ENCODE measurements at regions not wholly inside any gene's neighbourhood (a gene's known extent, or its start where the extent isn't known, plus 50 kb on each side); places are given as distances from the start of the nearest gene placed in this dataset.

DNA sequence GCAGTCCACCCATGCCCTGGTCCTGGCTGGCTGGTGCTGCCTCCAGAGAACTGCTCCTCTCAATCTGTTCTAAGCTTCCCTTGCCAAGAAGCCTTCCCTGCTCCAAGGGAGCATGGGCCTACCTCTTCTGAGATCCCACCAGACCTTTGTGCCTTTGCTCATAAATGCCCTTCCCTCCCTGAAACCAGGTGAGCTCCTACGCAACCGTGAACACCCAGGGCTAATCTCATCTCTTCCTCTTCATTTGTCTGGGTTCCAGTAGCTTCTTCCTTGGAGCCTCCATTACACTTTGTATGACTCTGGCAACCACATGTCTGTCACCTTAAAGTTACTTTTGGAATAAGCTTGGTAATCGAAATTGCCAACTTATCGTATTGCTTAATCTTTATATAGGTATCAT is 270.6 kb downstream of the PBX3 start:
- H3K27ac ChIP-seq (ENCODE audit: low read length), result no peak overlapping the region

DNA sequence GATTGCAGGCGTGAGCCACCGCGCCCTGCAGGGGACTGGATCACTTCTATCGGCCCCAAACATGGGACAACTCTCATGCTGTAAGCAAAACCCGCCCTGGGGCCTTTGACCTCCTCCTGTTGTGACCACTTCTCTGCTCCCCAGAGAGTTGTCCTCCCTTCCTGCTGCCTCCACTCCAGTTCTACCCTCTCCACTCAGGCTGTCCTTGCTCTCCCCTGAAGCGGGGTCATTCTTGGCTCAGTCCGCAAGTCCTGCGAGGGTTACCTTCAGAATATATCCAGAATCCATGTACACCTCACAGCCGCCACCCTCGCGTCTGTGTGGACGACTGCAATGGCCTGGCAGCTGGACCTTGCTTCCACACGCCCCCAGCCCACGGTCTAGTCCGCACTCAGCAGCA is 273.7 kb downstream of the PBX3 start:
- H3K27ac ChIP-seq (ENCODE audit: low read length), result no peak overlapping the region
- H3K27me3 ChIP-seq (ENCODE audit: control insufficient read depth in 1 of 2, insufficient read depth in 2 of 2, low read length in 2 of 2), result no peaks in the 10 kb centered on the region
- no peak overlapping the region for H3K9ac ChIP-seq (ENCODE audit: low read length in 2 of 2)
- H3K4me1 ChIP-seq (ENCODE audit: control insufficient read depth, insufficient read depth, low read length), result no peaks in the 10 kb centered on the region
- no peak overlapping the region for H3K4me3 ChIP-seq (ENCODE audit: low read length in 2 of 2)
- H3K36me3 ChIP-seq (ENCODE audit: control insufficient read depth in 2 of 2, insufficient read depth in 2 of 2, low read length in 2 of 2), result no peaks in the 10 kb centered on the region
- H3K9me3 ChIP-seq (ENCODE audit: control insufficient read depth in 2 of 2, low read length in 2 of 2), result no peaks in the 10 kb centered on the region

More for the DNA sequence above, 270.6 kb downstream of the PBX3 start:
- Histone ChIP-seq H3K4me3 (ENCODE audit: low read length in 2 of 2) (no peak overlapping the region), H3K4me1 (ENCODE audit: control insufficient read depth, insufficient read depth, low read length) (no peaks in the 10 kb centered on the region), H3K9me3 (ENCODE audit: control insufficient read depth in 2 of 2, low read length in 2 of 2) (no peaks in the 10 kb centered on the region), H3K27me3 (ENCODE audit: control insufficient read depth in 1 of 2, insufficient read depth in 2 of 2, low read length in 2 of 2) (no peaks in the 10 kb centered on the region), H3K9ac (ENCODE audit: low read length in 2 of 2) (no peak overlapping the region), H3K36me3 (ENCODE audit: control insufficient read depth in 2 of 2, insufficient read depth in 2 of 2, low read length in 2 of 2) (no peaks in the 10 kb centered on the region)

DNA sequence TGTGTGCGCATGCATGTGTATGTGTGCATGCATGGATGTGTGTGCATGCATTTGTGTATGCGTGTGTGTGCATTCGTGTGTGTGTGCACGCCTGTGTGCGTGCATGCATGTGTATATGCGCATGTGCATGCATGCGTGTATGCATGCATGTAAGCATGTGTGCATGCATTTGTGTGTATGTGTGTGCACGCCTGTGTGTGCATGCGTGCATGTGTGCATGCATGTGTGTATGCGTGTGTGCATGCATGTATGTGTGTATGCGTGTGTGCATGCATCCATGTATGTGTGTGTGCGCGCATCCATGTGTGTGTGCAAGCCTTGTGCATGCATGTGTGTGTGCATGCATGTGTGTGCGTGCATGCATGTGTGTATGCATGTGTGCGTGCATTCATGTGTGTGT is 276.8 kb downstream of the PBX3 start:
- no peaks in the 10 kb centered on the region for H3K4me1 ChIP-seq (ENCODE audit: control insufficient read depth, insufficient read depth, low read length)
- no peak overlapping the region for H3K4me3 ChIP-seq (ENCODE audit: low read length in 2 of 2)
- no peak overlapping the region for H3K27ac ChIP-seq (ENCODE audit: low read length)
- peaks cover 0 to 5% of the 10 kb centered on the region in 2 donors for H3K27me3 ChIP-seq (ENCODE audit: control insufficient read depth in 1 of 2, insufficient read depth in 2 of 2, low read length in 2 of 2)
- no peaks in the 10 kb centered on the region for H3K9me3 ChIP-seq (ENCODE audit: control insufficient read depth in 2 of 2, low read length in 2 of 2)
- H3K36me3 ChIP-seq (ENCODE audit: control insufficient read depth in 2 of 2, insufficient read depth in 2 of 2, low read length in 2 of 2), result no peaks in the 10 kb centered on the region
- no peak overlapping the region for H3K9ac ChIP-seq (ENCODE audit: low read length in 2 of 2)

DNA sequence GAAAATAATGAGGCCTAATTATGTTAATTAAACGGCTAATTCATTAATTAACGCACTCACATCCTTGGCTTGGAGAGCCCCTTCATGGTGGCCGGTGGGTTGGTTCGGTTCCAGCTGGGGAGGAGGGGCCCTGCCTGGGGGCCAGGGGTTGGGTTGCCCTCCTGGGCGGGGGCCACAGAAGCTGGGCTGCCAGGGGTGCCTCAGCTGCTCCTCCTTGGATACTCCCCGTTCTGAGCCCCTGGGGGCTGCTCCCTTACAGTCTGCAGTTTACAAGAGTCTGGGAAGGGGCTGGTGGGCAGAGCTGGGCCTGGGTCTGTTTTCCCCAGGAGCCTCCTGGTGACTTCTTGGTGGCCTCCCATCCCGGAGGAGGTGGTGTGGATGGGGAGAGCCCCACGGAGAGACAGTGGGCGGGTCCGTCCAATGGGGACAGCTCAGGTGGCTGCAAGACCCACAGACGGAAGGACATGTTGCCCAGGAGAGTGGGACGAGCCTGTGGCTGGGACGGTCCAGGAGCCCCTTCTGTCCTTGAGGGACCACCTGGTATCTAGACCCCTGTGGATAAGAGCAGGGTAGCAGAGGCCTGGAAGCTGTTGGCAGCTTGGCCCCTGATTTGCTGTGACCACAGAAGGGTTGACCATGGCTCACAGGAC is 277.5 kb downstream of the PBX3 start:
- Histone ChIP-seq H3K4me1 (ENCODE audit: control insufficient read depth, insufficient read depth, low read length) (no peaks in the 10 kb centered on the region), H3K27me3 (ENCODE audit: control insufficient read depth in 1 of 2, insufficient read depth in 2 of 2, low read length in 2 of 2) (peaks cover 0 to 5% of the 10 kb centered on the region in 2 donors), H3K4me3 (ENCODE audit: low read length in 2 of 2) (no peak overlapping the region), H3K27ac (ENCODE audit: low read length) (no peak overlapping the region), H3K9me3 (ENCODE audit: control insufficient read depth in 2 of 2, low read length in 2 of 2) (no peaks in the 10 kb centered on the region), H3K9ac (ENCODE audit: low read length in 2 of 2) (no peak overlapping the region), H3K36me3 (ENCODE audit: control insufficient read depth in 2 of 2, insufficient read depth in 2 of 2, low read length in 2 of 2) (no peaks in the 10 kb centered on the region)

DNA sequence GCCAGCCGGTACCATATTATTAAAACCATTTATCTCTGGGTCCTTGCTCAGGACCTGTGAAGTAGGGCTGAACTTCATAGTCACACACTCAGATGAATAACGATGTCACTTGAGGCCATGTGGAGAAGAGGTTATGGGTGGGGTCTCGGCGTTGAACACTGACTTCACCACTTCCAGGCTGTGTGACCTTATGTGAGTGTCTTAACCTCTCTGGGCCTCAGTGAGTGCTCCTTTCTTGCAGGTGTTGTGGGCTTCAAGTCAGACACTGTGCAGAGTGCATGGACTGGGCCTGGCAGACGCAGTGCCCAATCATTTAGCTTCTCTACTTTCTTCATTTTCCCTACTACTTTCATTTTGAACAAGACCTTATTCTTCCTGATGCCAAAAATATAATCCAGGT is 278.8 kb downstream of the PBX3 start:
- Histone ChIP-seq H3K4me3 (ENCODE audit: low read length in 2 of 2) (no peak overlapping the region), H3K9ac (ENCODE audit: low read length in 2 of 2) (no peak overlapping the region), H3K27ac (ENCODE audit: low read length) (no peak overlapping the region), H3K36me3 (ENCODE audit: control insufficient read depth in 2 of 2, insufficient read depth in 2 of 2, low read length in 2 of 2) (no peaks in the 10 kb centered on the region), H3K9me3 (ENCODE audit: control insufficient read depth in 2 of 2, low read length in 2 of 2) (no peaks in the 10 kb centered on the region), H3K4me1 (ENCODE audit: control insufficient read depth, insufficient read depth, low read length) (no peaks in the 10 kb centered on the region), H3K27me3 (ENCODE audit: control insufficient read depth in 1 of 2, insufficient read depth in 2 of 2, low read length in 2 of 2) (peaks cover 0 to 5% of the 10 kb centered on the region in 2 donors)

DNA sequence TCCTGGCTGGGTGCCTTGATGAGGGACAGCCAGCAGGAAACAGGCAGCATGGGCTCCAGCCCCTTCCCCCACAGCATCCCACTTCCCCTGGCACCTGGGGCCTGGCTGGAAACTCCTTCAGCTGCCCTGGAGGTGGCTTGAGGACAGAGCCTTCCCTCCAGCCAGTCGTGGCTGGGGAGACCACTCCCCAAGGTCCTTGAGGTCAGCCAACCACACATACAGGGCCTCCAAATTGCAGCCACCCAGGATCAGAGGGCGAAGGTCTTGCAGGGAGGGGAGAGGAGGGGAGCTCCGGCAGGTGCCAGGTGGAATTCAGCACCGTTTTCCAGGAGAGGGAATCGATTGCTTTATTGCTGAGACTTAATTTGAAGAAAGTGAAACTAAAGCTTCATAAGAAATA is 280.4 kb downstream of the PBX3 start:
- H3K36me3 ChIP-seq (ENCODE audit: control insufficient read depth in 2 of 2, insufficient read depth in 2 of 2, low read length in 2 of 2), result no peaks in the 10 kb centered on the region
- H3K27me3 ChIP-seq (ENCODE audit: control insufficient read depth in 1 of 2, insufficient read depth in 2 of 2, low read length in 2 of 2), result peaks cover 0 to 5% of the 10 kb centered on the region in 2 donors

DNA sequence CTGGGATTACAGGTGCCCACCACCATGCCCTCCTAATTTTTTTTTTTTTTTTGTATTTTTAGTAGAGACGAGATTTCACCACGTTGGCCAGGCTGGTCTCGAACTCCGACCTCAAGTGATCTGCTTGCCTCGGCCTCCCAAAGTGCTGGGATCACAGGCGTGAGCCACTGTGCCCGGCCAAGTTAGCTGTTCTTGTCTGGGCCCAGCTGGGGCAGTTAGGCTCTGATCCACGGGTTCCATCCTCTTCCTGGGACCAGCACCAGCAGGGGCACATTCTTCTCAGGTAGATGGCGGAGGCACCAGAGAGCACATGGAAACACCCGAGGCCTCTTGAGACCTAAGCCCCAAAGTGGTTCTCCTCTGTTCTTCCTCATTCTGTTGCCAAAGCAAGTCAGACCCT is 281.6 kb downstream of the PBX3 start:
- no peaks in the 10 kb centered on the region for H3K9me3 ChIP-seq (ENCODE audit: control insufficient read depth in 2 of 2, low read length in 2 of 2)

More for the DNA sequence above, 280.4 kb downstream of the PBX3 start:
- H3K4me1 ChIP-seq (ENCODE audit: control insufficient read depth, insufficient read depth, low read length), result no peaks in the 10 kb centered on the region
- no peak overlapping the region for H3K4me3 ChIP-seq (ENCODE audit: low read length in 2 of 2)
- H3K9ac ChIP-seq (ENCODE audit: low read length in 2 of 2), result no peak overlapping the region
- no peak overlapping the region for H3K27ac ChIP-seq (ENCODE audit: low read length)
- H3K9me3 ChIP-seq (ENCODE audit: control insufficient read depth in 2 of 2, low read length in 2 of 2), result no peaks in the 10 kb centered on the region

DNA sequence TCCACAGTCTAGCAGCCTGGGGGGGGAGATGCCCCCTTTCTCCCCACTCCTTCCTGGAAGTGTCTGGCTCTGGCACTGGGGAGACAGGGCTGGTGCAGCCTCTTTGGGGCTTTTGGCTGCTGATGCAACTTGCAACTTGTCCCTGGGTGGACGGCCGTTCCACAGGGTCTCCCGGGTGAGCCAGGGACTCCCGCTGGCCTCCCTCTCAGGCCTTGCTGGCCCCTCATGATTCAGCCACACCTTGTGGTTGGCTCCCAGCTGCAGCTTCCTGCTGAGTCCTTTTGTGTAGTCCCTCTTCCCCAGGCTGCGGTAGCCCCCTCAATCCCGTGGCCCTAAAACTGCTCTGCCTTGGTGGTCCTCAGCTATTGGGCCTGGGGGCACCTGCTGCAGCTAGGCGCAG is 283.5 kb downstream of the PBX3 start:
- Histone ChIP-seq H3K36me3 (ENCODE audit: control insufficient read depth in 2 of 2, insufficient read depth in 2 of 2, low read length in 2 of 2) (no peaks in the 10 kb centered on the region), H3K9me3 (ENCODE audit: control insufficient read depth in 2 of 2, low read length in 2 of 2) (no peaks in the 10 kb centered on the region), H3K9ac (ENCODE audit: low read length in 2 of 2) (no peak overlapping the region), H3K27ac (ENCODE audit: low read length) (no peak overlapping the region), H3K4me3 (ENCODE audit: low read length in 2 of 2) (no peak overlapping the region), H3K27me3 (ENCODE audit: control insufficient read depth in 1 of 2, insufficient read depth in 2 of 2, low read length in 2 of 2) (peaks cover 0 to 7% of the 10 kb centered on the region in 2 donors), H3K4me1 (ENCODE audit: control insufficient read depth, insufficient read depth, low read length) (no peaks in the 10 kb centered on the region)

More for the DNA sequence above, 281.6 kb downstream of the PBX3 start:
- Histone ChIP-seq H3K4me3 (ENCODE audit: low read length in 2 of 2) (no peak overlapping the region), H3K9ac (ENCODE audit: low read length in 2 of 2) (no peak overlapping the region), H3K36me3 (ENCODE audit: control insufficient read depth in 2 of 2, insufficient read depth in 2 of 2, low read length in 2 of 2) (no peaks in the 10 kb centered on the region), H3K27ac (ENCODE audit: low read length) (no peak overlapping the region), H3K27me3 (ENCODE audit: control insufficient read depth in 1 of 2, insufficient read depth in 2 of 2, low read length in 2 of 2) (peaks cover 0 to 5% of the 10 kb centered on the region in 2 donors), H3K4me1 (ENCODE audit: control insufficient read depth, insufficient read depth, low read length) (no peaks in the 10 kb centered on the region)

DNA sequence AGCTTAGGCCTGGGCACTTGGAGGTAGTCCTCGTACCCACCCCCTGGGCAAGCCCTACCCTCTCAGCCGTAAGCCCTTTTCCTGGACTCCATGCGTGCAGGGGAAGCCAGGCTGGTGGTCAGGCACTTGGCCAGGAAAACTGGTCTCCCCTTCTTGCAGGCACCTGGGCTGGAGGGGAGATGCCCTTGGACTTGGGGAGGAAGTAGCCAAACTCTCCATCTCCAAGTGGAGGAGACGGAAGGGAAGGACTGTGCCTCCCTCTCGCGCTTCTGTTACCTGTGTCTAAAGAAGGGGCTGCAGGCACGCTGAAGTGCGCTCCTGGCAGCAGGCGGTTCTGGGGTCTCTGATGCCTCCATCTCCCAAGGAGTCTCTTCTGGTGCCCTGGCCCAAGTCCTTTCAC is 283.9 kb downstream of the PBX3 start:
- Histone ChIP-seq H3K9ac (ENCODE audit: low read length in 2 of 2) (no peak overlapping the region), H3K27me3 (ENCODE audit: control insufficient read depth in 1 of 2, insufficient read depth in 2 of 2, low read length in 2 of 2) (peaks cover 0 to 7% of the 10 kb centered on the region in 2 donors), H3K9me3 (ENCODE audit: control insufficient read depth in 2 of 2, low read length in 2 of 2) (no peaks in the 10 kb centered on the region), H3K36me3 (ENCODE audit: control insufficient read depth in 2 of 2, insufficient read depth in 2 of 2, low read length in 2 of 2) (no peaks in the 10 kb centered on the region), H3K27ac (ENCODE audit: low read length) (no peak overlapping the region), H3K4me3 (ENCODE audit: low read length in 2 of 2) (no peak overlapping the region), H3K4me1 (ENCODE audit: control insufficient read depth, insufficient read depth, low read length) (no peaks in the 10 kb centered on the region)

DNA sequence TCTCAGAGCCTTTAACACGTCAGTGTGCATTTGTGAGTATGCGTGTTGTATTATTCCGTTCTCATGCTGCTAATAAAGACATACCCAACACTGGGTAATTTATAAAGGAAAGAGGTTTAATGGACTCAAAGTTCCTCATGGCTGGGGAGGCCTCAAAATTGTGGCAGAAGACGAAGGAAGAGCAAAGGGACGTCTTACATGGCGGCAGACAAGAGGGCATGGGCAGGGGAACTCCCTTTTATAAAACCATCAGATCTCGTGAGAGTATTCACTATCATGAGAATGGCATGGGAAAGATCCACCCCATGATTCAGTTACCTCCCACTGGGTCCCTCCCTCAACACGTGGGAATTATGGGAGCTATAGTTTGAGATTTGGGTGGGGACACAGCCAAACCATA is 285.0 kb downstream of the PBX3 start:
- Histone ChIP-seq H3K36me3 (ENCODE audit: control insufficient read depth in 2 of 2, insufficient read depth in 2 of 2, low read length in 2 of 2) (no peaks in the 10 kb centered on the region), H3K9ac (ENCODE audit: low read length in 2 of 2) (no peak overlapping the region), H3K9me3 (ENCODE audit: control insufficient read depth in 2 of 2, low read length in 2 of 2) (no peaks in the 10 kb centered on the region), H3K27me3 (ENCODE audit: control insufficient read depth in 1 of 2, insufficient read depth in 2 of 2, low read length in 2 of 2) (peaks cover 0 to 5% of the 10 kb centered on the region in 2 donors), H3K27ac (ENCODE audit: low read length) (no peak overlapping the region), H3K4me1 (ENCODE audit: control insufficient read depth, insufficient read depth, low read length) (no peaks in the 10 kb centered on the region), H3K4me3 (ENCODE audit: low read length in 2 of 2) (no peak overlapping the region)

DNA sequence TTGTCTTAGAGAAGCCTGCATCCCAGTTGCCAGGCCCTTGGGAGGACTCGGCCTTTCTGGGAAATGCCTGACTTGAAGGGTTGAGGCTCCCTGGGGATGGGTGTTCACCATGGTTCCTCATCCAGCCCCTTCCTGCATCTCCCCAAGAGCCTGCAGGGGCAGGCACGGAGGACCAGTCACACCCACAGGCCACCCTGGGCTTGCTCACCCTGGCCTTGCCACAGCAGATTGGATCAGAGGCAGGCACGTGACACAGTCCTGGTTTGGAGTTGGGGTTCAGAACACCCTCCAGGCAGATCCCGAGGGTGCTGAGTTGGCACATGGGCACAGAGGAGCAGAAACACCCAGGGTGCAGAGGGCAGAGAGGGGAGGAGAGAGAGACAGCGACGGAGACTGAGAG is 286.1 kb downstream of the PBX3 start:
- Histone ChIP-seq H3K27ac (ENCODE audit: low read length) (no peak overlapping the region), H3K4me3 (ENCODE audit: low read length in 2 of 2) (no peak overlapping the region), H3K9ac (ENCODE audit: low read length in 2 of 2) (no peak overlapping the region), H3K36me3 (ENCODE audit: control insufficient read depth in 2 of 2, insufficient read depth in 2 of 2, low read length in 2 of 2) (no peaks in the 10 kb centered on the region), H3K9me3 (ENCODE audit: control insufficient read depth in 2 of 2, low read length in 2 of 2) (no peaks in the 10 kb centered on the region), H3K27me3 (ENCODE audit: control insufficient read depth in 1 of 2, insufficient read depth in 2 of 2, low read length in 2 of 2) (peaks cover 0 to 2% of the 10 kb centered on the region in 2 donors), H3K4me1 (ENCODE audit: control insufficient read depth, insufficient read depth, low read length) (no peaks in the 10 kb centered on the region)

Measured in stomach smooth muscle (tissue), 2 donors.